OCI-LY3 (cell line): ENCODE measurements at regions not wholly inside any gene's neighbourhood (a gene's known extent, or its start where the extent isn't known, plus 50 kb on each side); places are given as distances from the start of the nearest gene placed in this dataset.

ENCODE experiments used
- EZH2phosphoT487 ChIP-seq: fragments of 200-600 bp; shearing (Covaris generic); IDR thresholded peaks from 2 replicates; pipeline ENCODE4 v1.6.1; 2018; ENCODE audit warnings: antibody characterized with exemption, mixed run types, low read depth
- TF ChIP-seq, protein P1 (sequence below): fragments of 200-600, 300-600 bp; sonication (generic); IDR thresholded peaks from 2 replicates; pipeline ENCODE4 v1.5.1; 2014; ENCODE audit warnings: antibody characterized with exemption, low read length, low read depth

DNA sequence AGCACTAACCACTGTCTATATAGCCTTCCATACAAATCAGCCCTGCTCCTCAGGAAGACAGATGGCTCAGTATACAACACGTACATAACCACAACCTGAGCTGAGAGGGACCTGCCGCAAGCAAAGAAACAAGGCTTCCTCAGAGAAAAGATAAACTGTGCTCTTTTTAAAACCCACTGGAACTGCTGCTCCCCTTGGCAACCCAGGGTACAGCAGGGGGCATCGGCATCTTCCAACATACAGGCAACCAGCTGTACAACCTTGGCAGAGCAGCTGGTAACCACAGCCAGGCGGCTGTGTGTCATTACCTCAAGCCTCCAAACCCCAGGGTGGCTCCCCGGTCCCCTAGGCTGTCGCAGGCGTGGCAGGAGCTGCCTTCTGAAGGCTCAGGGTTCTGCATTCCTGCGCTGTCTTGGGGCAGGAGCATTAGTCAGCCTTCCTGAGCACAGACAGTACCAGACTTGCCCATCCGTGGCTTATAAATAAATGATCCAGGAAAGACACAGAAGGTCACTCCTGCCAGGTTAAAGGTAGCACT lies 249.5 kb downstream of the ADGRG6 start:
- no peak for TF ChIP-seq EZH2phosphoT487
- TF ChIP-seq, protein P1, sequence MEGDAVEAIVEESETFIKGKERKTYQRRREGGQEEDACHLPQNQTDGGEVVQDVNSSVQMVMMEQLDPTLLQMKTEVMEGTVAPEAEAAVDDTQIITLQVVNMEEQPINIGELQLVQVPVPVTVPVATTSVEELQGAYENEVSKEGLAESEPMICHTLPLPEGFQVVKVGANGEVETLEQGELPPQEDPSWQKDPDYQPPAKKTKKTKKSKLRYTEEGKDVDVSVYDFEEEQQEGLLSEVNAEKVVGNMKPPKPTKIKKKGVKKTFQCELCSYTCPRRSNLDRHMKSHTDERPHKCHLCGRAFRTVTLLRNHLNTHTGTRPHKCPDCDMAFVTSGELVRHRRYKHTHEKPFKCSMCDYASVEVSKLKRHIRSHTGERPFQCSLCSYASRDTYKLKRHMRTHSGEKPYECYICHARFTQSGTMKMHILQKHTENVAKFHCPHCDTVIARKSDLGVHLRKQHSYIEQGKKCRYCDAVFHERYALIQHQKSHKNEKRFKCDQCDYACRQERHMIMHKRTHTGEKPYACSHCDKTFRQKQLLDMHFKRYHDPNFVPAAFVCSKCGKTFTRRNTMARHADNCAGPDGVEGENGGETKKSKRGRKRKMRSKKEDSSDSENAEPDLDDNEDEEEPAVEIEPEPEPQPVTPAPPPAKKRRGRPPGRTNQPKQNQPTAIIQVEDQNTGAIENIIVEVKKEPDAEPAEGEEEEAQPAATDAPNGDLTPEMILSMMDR, result no peak
